ENCODE measurements at regions not wholly inside any gene's neighbourhood (a gene's known extent, or its start where the extent isn't known, plus 50 kb on each side); places are given as distances from the start of the nearest gene placed in this dataset.

GRCh38 chr1:25019337-25020172, 89.5 kb upstream of the RUNX3 start:
- TF ChIP-seq EZH2 (IDR thresholded peaks at IDR 0.05; ENCODE audit: low read depth) (no peak), CTCF (conservative IDR thresholded peaks at IDR 0.05) (no peak)

All from PC-9 (cell line).